HFFc6 (cell line): ENCODE measurements at regions not wholly inside any gene's neighbourhood (a gene's known extent, or its start where the extent isn't known, plus 50 kb on each side); places are given as distances from the start of the nearest gene placed in this dataset.
"Not testable (repeated sequence)": the region's sequence is repeated elsewhere in the genome, so short reads cannot be mapped to it uniquely, and the experiment has no call there.

ENCODE experiments used
- DNase-seq: peaks from one replicate; pipeline ENCODE4 v3.0.0-alpha.2; 2018
- H3K27ac Mint-ChIP-seq: 2 replicates; pipeline ENCODE4 v1.8.0; 2020; ENCODE audit warnings: mild to moderate bottlenecking, mixed read lengths
- H3K27me3 Mint-ChIP-seq: 2 replicates; pipeline ENCODE4 v1.8.0; 2021; ENCODE audit warnings: mild to moderate bottlenecking, moderate library complexity, mixed read lengths; ENCODE audit not compliant: insufficient read depth
- H3K36me3 Mint-ChIP-seq: 2 replicates; pipeline ENCODE4 v1.8.0; 2021; ENCODE audit warnings: low read depth, mixed read lengths
- H3K4me1 Mint-ChIP-seq: 2 replicates; pipeline ENCODE4 v1.8.0; 2020; ENCODE audit warnings: low read depth, mixed read lengths
- H3K4me3 Mint-ChIP-seq: 2 replicates; pipeline ENCODE4 v1.8.0; 2020; ENCODE audit warnings: mild to moderate bottlenecking, moderate library complexity, mixed read lengths
- H3K9me3 Mint-ChIP-seq: 2 replicates; pipeline ENCODE4 v1.8.0; 2020; ENCODE audit warnings: mild to moderate bottlenecking, mixed read lengths
- CTCF ChIP-seq: fragments of 200-600 bp; sonication (generic); IDR thresholded peaks from 2 replicates; pipeline ENCODE4 v1.5.0; 2021; ENCODE audit warnings: antibody characterized with exemption, mild to moderate bottlenecking

GRCh38 chr13:83088858-83089257, 793.4 kb downstream of the SLITRK1 start:
- peaks cover 30% of the 10 kb centered on the region for H3K4me1 Mint-ChIP-seq
- DNase-seq = no peak
- peaks cover 26% of the 10 kb centered on the region for H3K9me3 Mint-ChIP-seq
- H3K4me3 Mint-ChIP-seq = no peak overlapping the region
- TF ChIP-seq CTCF = no peak
- peaks cover 26% of the 10 kb centered on the region for H3K36me3 Mint-ChIP-seq
- H3K27ac Mint-ChIP-seq = no peak overlapping the region
- H3K27me3 Mint-ChIP-seq = no peaks in the 10 kb centered on the region

- Mint-ChIP-seq H3K9me3 (peaks cover 26% of the 10 kb centered on the region), H3K4me1 (peaks cover 30% of the 10 kb centered on the region), H3K27me3 (no peaks in the 10 kb centered on the region), H3K36me3 (peaks cover 26% of the 10 kb centered on the region), H3K27ac (no peak overlapping the region), H3K4me3 (no peak overlapping the region)
- DNase-seq = no peak
- TF ChIP-seq CTCF = no peak
Observed at GRCh38 chr13:83086948-83087347, 795.3 kb downstream of the SLITRK1 start.

GRCh38 chr13:83086088-83086487, 796.2 kb downstream of the SLITRK1 start:
- peaks cover 25% of the 10 kb centered on the region for H3K9me3 Mint-ChIP-seq
- peak overlapping the region; percentile 30; the same call in 1 of the 2 replicates for H3K27ac Mint-ChIP-seq
- H3K27me3 Mint-ChIP-seq = no peaks in the 10 kb centered on the region
- no peak overlapping the region for H3K4me3 Mint-ChIP-seq
- H3K4me1 Mint-ChIP-seq = peaks cover 30% of the 10 kb centered on the region
- peaks cover 25% of the 10 kb centered on the region for H3K36me3 Mint-ChIP-seq
- no peak for DNase-seq
- no peak for TF ChIP-seq CTCF

- peak overlapping the region; percentile 80 for H3K27ac Mint-ChIP-seq
- TF ChIP-seq CTCF = no peak
- H3K27me3 Mint-ChIP-seq = no peaks in the 10 kb centered on the region
- H3K4me1 Mint-ChIP-seq = peaks cover 30% of the 10 kb centered on the region
- peaks cover 17% of the 10 kb centered on the region for H3K36me3 Mint-ChIP-seq
- H3K4me3 Mint-ChIP-seq = no peak overlapping the region
- peak; percentile 24 for DNase-seq
- H3K9me3 Mint-ChIP-seq = peaks cover 17% of the 10 kb centered on the region
Observed at GRCh38 chr13:83085186-83085900, 796.9 kb downstream of the SLITRK1 start.

- TF ChIP-seq CTCF = no peak
- Mint-ChIP-seq H3K4me1 (peaks cover 25% of the 10 kb centered on the region), H3K27ac (no peak overlapping the region), H3K27me3 (no peaks in the 10 kb centered on the region), H3K36me3 (peaks cover 27% of the 10 kb centered on the region), H3K4me3 (no peak overlapping the region), H3K9me3 (peaks cover 16% of the 10 kb centered on the region)
- DNase-seq = no peak
Observed at GRCh38 chr13:83077499-83077898, 804.8 kb downstream of the SLITRK1 start.

GRCh38 chr13:83073930-83074329, 808.3 kb downstream of the SLITRK1 start:
- DNase-seq = peak; percentile 62

More at GRCh38 chr13:83073930-83074329, 808.3 kb downstream of the SLITRK1 start:
- not testable (repeated sequence) for H3K27me3 Mint-ChIP-seq, H3K4me3 Mint-ChIP-seq
- Mint-ChIP-seq H3K27ac (peak overlapping the region; percentile 66), H3K36me3 (peaks cover 33% of the 10 kb centered on the region), H3K4me1 (peaks cover 25% of the 10 kb centered on the region), H3K9me3 (peaks cover 22% of the 10 kb centered on the region)
